AML-193 (cell line): ENCODE measurements at regions not wholly inside any gene's neighbourhood (a gene's known extent, or its start where the extent isn't known, plus 50 kb on each side); places are given as distances from the start of the nearest gene placed in this dataset.

ENCODE experiments used
- DNase-seq, 2 experiments: peaks; one replicate each; lab custom pipeline; 2025; lab: John Stamatoyannopoulos, UW

GRCh38 chr16:86118467-86119307 lies 219.7 kb downstream of the IRF8 start:
- no peak for DNase-seq

- no peak for DNase-seq
Measured at GRCh38 chr16:86120201-86121192, 221.5 kb downstream of the IRF8 start.

- DNase-seq, result no peak
Measured at GRCh38 chr16:86121374-86122010, 222.5 kb downstream of the IRF8 start.

- no peak for DNase-seq
Measured at GRCh38 chr16:86122681-86123342, 223.8 kb downstream of the IRF8 start.

- DNase-seq, result no peak
Measured at GRCh38 chr16:86124321-86124720, 225.4 kb downstream of the IRF8 start.

- no peak for DNase-seq
Measured at GRCh38 chr16:86126891-86127290, 227.9 kb downstream of the IRF8 start.

GRCh38 chr16:86127366-86127765 lies 228.4 kb downstream of the IRF8 start:
- no peak for DNase-seq

GRCh38 chr16:86128246-86128645 lies 229.3 kb downstream of the IRF8 start:
- no peak for DNase-seq

GRCh38 chr16:86129541-86129940 lies 230.6 kb downstream of the IRF8 start:
- no peak for DNase-seq

- no peak for DNase-seq
Measured at GRCh38 chr16:86133377-86133776, 234.4 kb downstream of the IRF8 start.

- no peak for DNase-seq
Measured at GRCh38 chr16:86133847-86134375, 234.9 kb downstream of the IRF8 start.

- DNase-seq, result no peak
Measured at GRCh38 chr16:86134802-86135461, 236.0 kb downstream of the IRF8 start.

- DNase-seq, result no peak
Measured at GRCh38 chr16:86137359-86137758, 238.4 kb downstream of the IRF8 start.

- DNase-seq, result no peak
Measured at GRCh38 chr16:86138121-86139085, 239.4 kb downstream of the IRF8 start.

- DNase-seq, result no peak
Measured at GRCh38 chr16:86142801-86143236, 243.9 kb downstream of the IRF8 start.

GRCh38 chr16:86143666-86144065 lies 244.7 kb downstream of the IRF8 start:
- DNase-seq, result no peak

GRCh38 chr16:86145669-86146068 lies 246.7 kb downstream of the IRF8 start:
- DNase-seq, result no peak

GRCh38 chr16:86150641-86151238 lies 251.8 kb downstream of the IRF8 start:
- no peak for DNase-seq

- DNase-seq, result no peak
Measured at GRCh38 chr16:86151239-86151851, 252.4 kb downstream of the IRF8 start.
